Stimulated activated CD8-positive, alpha-beta memory T cell treated with anti-CD3 and anti-CD28 coated beads, Interleukin-4, amount 100 ng/mL, for 24 hours (primary cell): ENCODE measurements at regions not wholly inside any gene's neighbourhood (a gene's known extent, or its start where the extent isn't known, plus 50 kb on each side); places are given as distances from the start of the nearest gene placed in this dataset.
"Not testable (repeated sequence)": the region's sequence is repeated elsewhere in the genome, so short reads cannot be mapped to it uniquely, and the experiment has no call there.

Experiments used
- DNase-seq: peaks from one replicate; pipeline ENCODE4 v3.0.0-alpha.2; 2020; ENCODE audit warnings: low read depth

DNA sequence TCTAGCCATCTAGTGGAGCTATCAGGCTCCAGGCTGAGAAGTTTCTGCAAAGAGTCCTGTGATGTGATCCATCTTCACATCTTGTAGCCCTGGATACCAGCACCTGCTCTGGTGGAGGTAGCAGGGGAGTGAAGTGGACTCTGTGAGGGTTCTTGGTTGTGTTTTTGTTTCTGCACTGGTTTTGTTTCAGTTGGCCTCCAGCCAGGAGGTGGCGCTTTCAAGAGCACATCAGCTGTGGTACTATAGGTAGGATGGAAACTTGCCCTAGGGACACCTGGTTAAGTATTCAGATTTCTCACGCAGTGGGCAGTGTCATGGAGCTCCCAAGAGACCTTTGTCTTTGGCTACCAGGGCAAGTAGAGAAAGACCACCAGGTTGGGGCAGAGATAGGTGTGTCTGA, 257.5 kb upstream of the SLC7A11 start:
- DNase-seq, result no peak

DNA sequence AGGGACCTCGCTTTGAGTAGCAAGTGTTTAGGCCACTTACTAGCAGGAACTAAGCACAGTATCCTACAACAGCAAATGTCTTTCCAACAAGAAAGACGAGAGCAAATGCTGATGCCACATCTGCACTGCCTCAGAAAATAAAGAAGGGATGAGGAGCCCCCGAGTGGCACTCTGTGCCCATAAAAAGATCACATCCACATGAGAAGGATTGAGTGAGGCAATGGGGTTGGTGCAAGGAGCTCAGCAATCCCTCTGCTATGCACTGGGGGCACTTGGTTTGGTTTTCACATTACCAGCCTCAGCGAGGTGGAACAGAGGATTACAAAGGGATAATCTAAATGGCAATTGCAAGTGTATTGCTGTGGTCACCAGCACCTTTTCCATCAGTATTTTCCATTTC, 252.8 kb upstream of the SLC7A11 start:
- DNase-seq, result no peak

DNA sequence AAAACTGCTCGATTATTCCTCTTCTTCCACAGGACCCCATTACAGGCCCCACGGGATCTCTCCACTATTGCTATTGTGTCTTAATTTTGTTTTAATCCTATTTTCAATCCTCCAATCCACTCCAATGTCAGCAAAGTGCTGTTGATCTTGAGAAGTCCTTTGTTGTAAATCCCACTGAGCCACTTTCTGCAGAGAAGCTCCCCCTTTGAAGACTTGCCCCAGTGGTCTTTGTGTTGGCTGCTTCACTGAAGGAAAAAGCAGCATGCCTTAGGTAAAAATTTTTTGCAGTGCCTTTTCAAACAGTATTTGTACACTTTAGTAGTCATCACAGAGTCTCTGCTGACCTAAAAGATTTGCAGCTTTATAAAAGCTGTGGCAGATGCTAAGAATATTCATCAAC, 252.0 kb upstream of the SLC7A11 start:
- DNase-seq, result no peak

DNA sequence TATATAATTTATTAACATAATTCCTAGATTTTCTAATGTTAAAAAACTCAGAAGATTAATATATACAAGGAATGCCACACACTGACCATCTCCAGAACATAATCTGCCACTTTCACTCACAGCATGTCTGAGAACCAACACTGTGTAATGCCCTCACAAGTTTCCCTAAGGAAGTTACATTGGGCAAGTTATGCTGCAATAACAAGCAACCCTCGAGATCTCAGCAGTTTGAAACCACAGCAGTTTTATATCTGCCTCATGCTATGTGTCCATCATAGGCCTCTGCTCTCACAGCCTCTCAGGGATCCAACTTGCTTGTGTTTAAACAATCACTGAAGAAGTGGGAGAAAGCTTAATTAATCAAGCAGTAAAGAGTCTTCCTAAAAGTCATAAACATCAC, 250.0 kb upstream of the SLC7A11 start:
- DNase-seq, result no peak

DNA sequence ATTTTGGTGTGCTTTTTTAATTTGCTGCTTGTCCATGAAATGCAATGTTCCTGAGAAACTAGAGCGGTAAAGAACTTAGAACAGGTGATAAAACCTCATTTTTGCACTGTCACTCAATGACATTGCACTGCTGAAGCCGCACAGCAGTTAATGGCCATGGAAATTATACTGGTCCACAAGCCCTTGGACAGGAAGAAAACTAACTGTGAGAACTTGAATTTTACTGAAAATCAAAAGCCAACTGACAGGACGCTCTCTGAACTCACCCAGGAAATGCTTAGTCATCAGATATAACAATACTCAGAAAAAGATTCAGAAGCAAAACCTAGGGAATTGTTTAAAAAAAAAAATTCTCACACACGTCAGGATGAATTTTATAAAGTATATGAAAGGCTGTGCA, 246.4 kb upstream of the SLC7A11 start:
- no peak for DNase-seq

DNA sequence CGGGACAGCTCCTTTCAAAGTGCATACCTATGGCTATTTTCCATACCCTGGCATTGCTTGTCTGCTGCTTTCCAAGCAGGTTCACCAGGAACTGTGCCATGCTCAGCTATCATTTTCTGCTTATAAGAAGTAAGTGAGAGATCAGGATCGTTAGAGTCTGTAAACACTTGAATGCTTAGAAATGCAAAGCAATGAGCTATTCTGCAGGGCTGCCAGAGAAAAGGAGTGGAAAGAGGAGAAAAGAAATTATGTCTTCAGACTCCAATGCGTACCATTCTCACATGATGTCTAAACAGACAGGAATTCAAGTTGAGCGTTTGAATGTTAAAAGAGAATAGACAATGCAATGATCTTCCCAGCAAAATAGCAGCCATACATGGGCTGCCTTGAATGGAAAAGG, 245.5 kb upstream of the SLC7A11 start:
- no peak for DNase-seq

DNA sequence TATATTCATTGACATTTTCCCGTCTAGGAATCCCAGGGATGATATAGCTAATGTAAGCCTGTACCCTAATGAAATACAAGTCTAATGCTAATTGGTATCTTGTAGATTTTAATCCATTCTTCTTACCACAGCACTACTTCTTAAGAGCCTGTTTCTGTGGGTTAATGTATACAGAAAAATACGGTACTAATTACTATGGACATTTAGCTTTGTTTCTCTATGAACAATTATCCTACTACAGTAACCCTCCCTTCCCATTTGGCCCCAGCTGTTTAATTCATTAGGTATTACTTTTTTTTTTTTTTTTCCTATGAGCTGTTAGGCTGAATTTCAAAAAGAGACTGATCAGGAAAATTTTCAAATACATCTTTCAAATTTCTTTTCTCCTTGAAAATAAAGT, 245.1 kb upstream of the SLC7A11 start:
- DNase-seq, result no peak

DNA sequence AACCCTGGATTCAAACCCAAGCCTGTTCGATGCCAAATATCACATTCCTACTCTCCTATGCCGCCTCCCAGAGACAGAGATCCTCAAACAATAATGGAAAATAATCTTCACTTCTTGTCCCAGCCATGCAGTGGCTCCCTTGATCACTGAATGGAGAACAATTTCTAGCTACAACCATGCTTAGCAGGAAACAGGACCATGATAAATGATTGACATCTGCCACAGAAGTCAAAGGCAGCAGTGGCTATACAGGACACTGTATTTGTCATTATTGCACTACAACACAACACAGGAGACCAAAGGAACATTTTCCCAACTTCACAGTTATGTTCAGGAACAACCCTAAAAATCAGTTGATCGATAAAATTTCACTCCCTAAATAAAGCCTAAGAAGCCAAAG, 243.3 kb upstream of the SLC7A11 start:
- DNase-seq, result no peak

DNA sequence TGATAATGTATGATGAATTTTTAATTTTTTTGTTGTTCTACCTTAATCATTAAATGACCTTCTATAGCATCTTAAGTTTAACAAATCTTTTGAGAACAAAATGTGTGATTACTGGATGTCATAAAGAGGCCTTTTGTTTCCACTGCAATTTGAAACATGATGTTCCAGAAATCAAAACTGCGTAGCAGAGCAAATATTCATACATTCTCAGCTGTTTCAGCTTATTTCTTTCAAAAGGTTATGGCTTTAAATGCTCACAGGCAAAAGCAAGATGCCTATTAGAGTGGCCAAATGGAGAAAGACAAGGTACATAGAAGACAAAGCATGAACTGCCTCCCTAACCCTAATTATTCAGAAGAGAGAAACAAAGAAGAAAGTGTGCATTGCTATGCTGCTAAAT, 233.0 kb upstream of the SLC7A11 start:
- DNase-seq, result no peak

DNA sequence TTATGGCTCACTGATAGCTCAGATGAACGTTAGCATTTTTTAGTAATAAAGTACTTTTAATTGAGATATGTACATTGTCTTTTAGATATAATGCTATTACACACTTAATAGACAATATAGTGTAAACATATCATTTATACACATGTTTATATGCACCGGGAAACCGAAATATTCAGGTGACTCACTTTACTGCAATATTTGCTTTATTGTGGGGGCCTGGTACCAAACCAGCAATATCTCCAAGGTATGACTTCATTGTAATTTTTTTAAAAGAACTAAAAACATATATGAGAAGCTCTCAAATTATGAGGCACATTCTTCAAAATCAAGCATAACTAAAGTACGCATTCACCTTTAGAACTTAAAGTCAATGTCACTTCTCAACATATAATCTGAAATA, 231.2 kb upstream of the SLC7A11 start:
- DNase-seq, result no peak

DNA sequence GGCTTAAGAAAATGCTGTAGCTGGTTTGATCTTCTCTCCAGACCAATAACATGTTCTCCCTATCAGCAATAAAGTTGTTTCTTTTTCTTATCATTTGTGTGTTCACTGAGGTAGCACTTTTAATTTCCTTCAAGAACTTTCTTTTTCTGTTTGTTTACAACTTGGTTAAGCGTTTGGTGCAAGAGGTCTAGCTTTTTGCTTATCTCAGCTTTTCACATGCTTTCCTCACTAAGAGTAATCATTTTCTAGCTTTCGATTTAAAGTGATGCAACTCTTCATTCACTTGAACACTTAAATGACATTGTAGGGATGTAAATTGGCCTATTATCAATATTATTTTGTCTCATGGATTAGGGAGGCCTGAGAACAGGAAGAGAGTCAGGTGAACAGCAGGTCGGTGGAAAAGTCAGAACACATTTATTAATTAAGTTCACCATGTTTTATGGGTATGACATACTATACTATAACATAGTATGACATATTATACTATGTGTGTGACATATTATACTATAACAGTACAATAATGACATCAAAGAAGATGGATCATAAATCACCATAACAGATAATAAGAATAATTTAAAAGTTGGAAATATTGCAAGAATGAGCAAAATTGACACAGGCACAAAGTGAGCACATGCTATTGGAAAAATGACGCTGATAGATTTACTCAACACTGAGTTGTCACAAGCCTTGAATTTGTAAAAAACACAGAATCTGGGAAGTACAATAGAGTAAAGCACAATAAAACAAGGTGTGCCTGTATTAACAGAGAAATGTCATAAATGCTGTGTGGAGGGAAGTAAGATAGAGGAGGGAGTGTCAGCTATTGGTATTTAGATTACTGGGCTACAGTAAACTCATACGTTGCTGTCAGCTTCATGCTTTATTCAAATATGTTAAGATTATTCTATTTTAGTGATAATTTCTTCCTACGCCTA, 218.6 kb upstream of the SLC7A11 start:
- DNase-seq, result no peak

DNA sequence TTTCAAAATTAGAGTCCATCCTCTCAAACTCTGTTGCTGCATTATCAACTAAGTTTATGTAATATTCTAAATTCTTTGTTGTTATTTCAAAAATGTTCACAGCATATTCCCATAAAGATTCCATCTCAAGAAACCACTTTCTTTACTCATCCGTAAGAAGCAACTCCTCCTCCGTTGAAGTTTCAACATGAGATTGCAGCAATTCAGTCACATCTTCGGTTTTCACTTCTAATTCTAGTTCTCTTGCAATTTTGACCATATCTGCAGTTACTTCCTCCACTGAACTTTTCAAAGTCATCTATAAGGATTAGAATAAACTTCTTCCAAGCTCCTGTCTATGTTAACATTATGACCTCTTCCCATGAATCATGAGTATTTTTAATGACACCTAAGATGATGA, 216.6 kb upstream of the SLC7A11 start:
- no peak for DNase-seq

DNA sequence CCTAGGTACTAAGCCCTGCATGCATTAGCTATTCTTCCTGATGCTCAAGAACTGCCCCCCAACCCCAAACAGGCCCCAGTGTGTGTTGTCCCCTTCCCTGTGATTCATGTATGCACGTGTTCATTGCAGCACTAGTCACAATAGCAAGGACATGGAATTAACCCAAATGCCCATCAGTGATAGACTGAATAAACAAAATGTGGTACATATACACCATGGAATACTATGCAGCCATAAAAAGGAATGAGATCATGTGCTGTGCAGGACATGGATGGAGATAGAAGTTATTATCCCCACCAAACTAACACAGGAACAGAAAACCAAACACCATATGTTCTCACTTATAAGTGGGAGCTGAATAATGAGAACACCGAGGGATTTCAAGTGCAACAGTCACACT, 214.2 kb upstream of the SLC7A11 start:
- DNase-seq, result not testable (repeated sequence)

DNA sequence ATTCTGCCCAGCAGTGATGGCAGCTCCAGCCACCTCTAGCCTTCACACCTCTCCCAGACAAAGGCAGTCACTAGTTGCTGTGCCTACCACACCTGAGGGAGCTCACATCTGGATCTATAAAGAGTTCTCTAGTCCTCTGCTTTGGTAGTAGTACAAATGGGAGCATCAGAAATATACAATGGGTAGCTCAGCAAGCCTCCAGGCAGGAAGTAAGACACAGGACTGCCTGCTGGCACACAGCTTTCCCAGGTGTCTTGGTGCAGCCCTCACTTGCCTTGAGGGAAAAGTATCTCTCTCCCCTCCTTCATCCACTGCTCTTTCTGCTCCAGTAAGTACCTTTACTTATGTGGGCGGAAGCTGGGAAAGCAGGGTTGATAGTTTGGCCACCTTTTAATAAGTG, 212.9 kb upstream of the SLC7A11 start:
- DNase-seq, result no peak

DNA sequence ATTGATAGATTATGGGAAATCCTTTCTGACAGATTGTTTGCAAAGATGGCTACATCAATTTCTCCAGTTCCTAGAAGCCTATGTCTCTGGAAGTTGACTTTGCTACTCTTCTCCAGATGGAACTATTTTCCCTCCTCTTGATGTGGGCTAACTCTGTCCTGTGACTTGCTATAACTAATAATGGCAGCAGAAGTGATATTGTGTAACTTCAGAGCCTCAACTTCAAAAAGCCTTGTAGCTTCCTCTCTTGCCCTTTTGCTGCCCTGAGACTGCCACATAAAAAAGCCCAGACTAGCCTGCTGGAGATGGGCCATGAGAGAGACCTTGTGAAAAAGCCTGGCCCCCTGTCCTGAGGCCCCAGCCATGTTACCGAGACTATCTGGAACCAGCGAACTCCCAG, 210.7 kb upstream of the SLC7A11 start:
- no peak for DNase-seq

DNA sequence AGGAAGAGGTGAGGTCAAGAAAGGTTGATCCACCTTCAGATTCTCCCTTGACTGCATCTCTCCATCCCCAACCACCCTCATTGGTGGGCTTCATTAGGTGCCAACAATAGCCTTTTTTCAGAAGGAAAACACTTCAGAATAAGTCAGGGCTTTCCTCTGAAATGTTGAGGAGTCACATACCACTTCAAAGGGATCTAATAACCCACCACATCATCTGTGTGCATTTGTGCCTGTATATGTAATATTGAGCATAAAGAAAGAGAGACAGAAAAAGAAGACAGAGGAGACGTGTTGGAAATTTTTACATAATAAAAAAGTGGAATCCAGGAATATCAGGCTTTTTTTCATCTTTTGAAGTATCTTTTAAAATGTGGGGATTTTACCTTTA, 209.1 kb upstream of the SLC7A11 start:
- no peak for DNase-seq

DNA sequence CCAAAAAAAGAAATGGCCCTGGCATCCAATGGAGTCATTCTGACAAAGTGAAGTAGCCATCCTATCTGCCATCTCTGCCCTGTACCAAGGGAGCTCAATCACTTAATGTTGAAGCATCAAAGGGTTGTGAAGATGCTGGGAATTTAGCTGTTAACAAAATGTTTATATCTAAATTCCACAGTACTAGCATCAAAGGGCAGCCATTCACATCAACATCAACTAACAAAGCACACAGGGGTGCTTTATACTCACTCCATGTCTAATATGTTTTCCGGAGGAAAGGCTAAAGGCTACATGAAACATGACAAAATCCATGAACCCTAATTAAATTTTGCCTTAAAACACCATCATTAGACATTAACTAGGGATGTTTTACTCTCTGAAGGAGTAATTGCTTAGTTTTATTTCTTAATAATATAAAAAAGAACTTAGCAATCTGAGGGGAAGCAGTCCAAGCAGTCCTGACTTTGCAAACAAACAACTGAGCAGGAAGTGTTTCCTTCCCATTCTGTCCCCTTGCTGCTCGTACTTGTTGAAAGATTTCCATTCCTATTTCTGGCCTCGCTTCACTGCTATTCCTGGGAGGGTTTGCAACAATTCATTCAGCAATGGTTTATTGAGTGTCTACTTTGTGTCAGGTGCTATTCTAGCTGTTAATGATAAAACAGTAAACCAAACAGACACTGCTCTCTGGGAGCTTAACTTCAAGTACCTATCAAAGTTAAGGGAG, 208.6 kb upstream of the SLC7A11 start:
- DNase-seq, result no peak

DNA sequence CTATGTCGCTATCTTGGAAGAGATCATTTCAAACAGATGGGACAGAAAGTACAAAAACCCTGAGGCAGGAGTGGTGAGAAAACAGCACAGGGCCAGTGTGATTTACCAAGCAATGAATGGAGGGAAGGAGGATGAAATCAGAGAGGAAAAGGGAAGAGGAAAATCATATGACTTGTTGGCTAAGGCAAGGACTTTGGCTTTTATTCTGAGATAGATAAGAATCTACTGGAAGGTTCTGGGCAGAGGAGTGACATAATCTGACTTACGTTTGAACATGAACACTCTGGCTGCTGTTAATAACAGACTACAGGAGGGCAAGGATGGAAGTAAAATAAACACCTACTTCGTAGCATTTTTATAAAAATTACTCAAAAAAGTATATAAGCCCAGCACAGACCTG, 207.8 kb upstream of the SLC7A11 start:
- no peak for DNase-seq

DNA sequence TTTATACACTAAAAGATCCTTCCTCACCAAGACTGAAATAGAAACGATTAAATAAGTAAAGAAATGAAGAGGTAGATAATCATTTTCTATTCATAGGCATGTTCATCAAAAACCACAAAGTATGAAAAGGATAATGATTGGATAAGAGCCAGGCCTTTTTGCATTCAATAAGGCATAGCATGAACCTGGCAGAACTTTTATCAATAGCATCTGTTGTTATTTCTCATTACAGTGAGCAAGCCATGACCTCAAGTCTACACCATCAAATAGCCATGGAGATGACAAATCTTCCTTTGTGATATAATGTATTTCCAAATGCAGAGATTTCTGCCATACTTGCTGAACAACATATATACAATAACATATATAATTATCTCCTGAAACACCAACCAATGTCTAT, 206.0 kb upstream of the SLC7A11 start:
- DNase-seq, result no peak

DNA sequence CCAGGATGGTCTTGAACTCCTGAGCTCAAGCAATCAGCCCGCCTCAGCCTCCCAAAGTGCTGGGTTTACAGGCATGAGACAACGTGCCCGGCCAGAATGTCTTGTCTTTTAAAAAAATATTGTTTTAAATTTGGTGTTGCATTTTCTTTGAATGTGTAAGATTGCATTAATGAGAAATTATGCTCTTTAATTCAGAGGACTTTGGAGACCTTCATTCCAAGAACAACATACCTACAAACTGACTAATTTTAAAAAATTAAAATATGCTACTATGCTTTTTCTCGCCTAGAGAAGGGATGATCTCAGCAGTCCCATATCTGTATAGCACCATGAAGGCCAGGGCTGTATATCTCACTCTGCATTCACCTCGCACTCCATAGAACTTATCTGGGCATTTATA, 204.3 kb upstream of the SLC7A11 start:
- no peak for DNase-seq

DNA sequence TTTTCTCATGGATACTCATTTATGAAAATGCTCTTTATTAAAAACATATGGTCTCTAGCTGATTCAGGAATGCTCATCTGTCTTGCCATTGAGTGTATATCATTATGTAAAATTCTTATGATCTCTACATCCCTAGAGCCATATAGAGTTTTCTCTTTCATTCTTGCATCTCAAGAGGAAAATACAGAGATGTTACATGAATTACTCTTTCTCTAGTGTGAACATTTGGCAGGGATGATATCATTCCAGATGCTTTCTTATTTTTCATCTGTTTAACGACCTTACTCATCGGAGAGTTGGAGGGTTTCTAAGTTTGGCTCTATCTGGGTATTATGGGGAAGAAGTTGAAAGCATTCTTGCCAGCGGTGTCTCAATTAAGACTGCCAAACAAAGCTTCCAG, 202.9 kb upstream of the SLC7A11 start:
- no peak for DNase-seq

DNA sequence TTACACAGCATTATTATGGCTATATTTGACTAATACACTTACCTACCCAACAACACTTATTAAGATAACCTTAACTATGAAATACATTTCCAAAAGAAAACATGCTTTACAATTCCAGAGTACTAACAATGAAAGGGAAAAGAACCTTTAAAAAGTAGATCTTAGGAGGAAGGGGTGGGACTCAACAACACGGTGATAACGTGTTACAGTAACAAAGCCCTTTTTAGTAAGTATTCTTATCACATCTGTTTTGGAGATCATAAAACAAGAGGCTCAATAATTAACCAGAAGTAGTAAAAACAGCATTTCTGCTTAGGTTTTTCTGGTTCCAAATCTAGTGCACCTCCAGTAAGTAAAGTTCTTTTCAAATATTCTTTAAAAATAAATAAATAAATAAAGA, 202.1 kb upstream of the SLC7A11 start:
- no peak for DNase-seq

DNA sequence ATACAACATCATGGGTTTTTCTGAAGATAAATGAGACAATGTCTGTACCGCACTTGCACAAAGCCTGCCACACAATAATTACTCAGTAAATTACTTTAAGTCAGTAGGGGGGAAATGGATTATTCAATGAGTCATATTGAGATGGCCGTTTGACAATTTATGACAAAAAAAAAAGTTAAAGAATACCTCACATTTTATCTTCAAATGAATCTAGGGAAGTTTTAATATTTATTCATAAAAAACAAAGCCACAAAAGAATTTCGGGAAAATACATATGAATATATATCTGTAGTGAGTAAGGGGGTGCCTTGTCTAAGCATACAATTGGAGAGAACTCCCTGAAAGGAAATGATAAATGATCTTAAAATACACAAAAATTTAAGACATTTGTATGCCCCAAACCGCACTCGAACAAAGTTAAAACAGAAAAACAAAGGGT, 197.0 kb upstream of the SLC7A11 start:
- no peak for DNase-seq

DNA sequence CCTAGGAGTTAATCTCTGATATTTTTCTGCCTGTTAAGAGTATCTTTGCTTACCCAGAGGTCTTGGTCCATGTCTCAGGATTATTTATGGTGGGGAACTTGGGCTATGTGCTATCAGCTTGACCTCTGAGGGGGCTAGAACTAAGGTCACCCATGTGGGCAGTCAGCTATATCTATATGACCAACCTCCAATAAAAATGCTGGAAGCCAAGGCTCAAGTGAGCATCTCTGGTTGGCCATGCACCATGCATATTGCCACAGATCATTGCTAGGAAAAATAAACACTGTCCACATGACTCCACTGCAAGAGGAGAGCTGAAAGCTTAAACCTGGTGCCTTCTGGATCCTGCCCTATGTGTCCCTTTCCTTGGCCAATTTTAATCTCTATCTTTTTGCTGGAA, 196.5 kb upstream of the SLC7A11 start:
- no peak for DNase-seq
